ENCODE measurements at regions not wholly inside any gene's neighbourhood (a gene's known extent, or its start where the extent isn't known, plus 50 kb on each side); places are given as distances from the start of the nearest gene placed in this dataset.

DNA sequence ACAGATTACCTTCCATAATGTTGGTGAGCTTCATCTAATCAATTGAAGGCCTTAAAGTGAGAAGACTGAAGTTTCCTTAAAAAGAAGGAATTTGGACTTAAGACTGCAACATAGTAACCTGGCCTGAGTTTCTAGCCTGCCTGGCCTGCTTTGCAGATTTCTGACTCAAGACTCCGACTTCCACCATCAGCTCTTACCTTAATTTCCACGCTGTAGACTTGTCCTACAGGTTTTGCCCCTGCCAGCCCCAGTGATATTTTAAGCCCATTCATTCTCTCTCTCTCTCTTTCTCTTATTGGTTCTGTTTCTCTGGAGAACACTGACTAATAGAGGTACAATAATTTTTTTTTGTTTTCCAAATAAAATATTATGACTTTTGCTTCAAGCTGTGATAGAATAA lies 862.3 kb upstream of the GHITM start:
- H3K9me3 ChIP-seq (ENCODE audit: control insufficient read depth in 1 of 2, insufficient read depth in 1 of 2, low read depth in 1 of 2, low read length in 2 of 2) = peaks cover 5 to 8% of the 10 kb centered on the region in 2 experiments; a peak in 2 of 4 replicates
- H3K4me2 ChIP-seq (ENCODE audit: low read length) = no peak overlapping the region
- intact Hi-C loops (cut with micrococcal nuclease) = no loop called here
- DNase-seq (ENCODE audit: low read depth, low spot score) (no peak), ATAC-seq (no peak)
- ChIA-PET RAD21 (ENCODE audit: low non-redundant PET in 1 of 2, low total read pairs in 2 of 2, uncharacterized antibody in 2 of 2, unreplicated experiment in 2 of 2) (no interaction called here), POLR2A (no interaction called here), CTCF (no interaction called here)
- H3K4me1 ChIP-seq (ENCODE audit: control insufficient read depth in 1 of 2, insufficient read depth in 2 of 2, low read length in 2 of 2) = no peaks in the 10 kb centered on the region
- no peak overlapping the region for H3K27ac ChIP-seq (ENCODE audit: low read depth, low read length)
- TF ChIP-seq SRF (IDR thresholded peaks at IDR 0.05; ENCODE audit: low read depth) (no peak), TCF7L2 (IDR thresholded peaks at IDR 0.05; ENCODE audit: borderline replicate concordance, extremely low read depth, insufficient read depth, insufficient read length) (no peak), CBX3 (IDR thresholded peaks at IDR 0.05; ENCODE audit: low read depth) (no peak), POLR2AphosphoS5 (IDR thresholded peaks at IDR 0.05; ENCODE audit: low read depth, low read length) (no peak), ZBTB33 (IDR thresholded peaks at IDR 0.05; ENCODE audit: extremely low read depth, insufficient replicate concordance, low read length) (no peak)
- BruUV-seq (replicated peaks) = no TSS peak
- no peaks in the 10 kb centered on the region for H4K20me1 ChIP-seq (ENCODE audit: insufficient read depth)
- no peaks in the 10 kb centered on the region for H3K36me3 ChIP-seq (ENCODE audit: control insufficient read depth in 1 of 2, insufficient read depth in 2 of 2, low read length in 2 of 2)
- no peaks in the 10 kb centered on the region for H3K27me3 ChIP-seq (ENCODE audit: insufficient read depth, low read length)
- no peaks in the 10 kb centered on the region for H3K79me2 ChIP-seq (ENCODE audit: insufficient read depth, low read length)
- H2AFZ ChIP-seq (ENCODE audit: low read depth, low read length, poor library complexity, severe bottlenecking) = no peak overlapping the region
- no peak overlapping the region for H3K9ac ChIP-seq (ENCODE audit: low read length)
- H3K9me2 ChIP-seq (ENCODE audit: insufficient read depth) = no peaks in the 10 kb centered on the region
- no peak overlapping the region for H3K4me3 ChIP-seq (replicated peaks in 1 of 2; ENCODE audit: low read depth in 1 of 2, low read length in 2 of 2)

- no peak overlapping the region for H3K27ac ChIP-seq (ENCODE audit: low read depth, low read length)
- H2AFZ ChIP-seq (ENCODE audit: low read depth, low read length, poor library complexity, severe bottlenecking) = no peak overlapping the region
- H3K4me1 ChIP-seq (ENCODE audit: control insufficient read depth in 1 of 2, insufficient read depth in 2 of 2, low read length in 2 of 2) = no peaks in the 10 kb centered on the region
- H3K36me3 ChIP-seq (ENCODE audit: control insufficient read depth in 1 of 2, insufficient read depth in 2 of 2, low read length in 2 of 2) = no peaks in the 10 kb centered on the region
- H3K27me3 ChIP-seq (ENCODE audit: insufficient read depth, low read length) = no peaks in the 10 kb centered on the region
- H3K79me2 ChIP-seq (ENCODE audit: insufficient read depth, low read length) = no peaks in the 10 kb centered on the region
- POLR2A ChIA-PET = no interaction called here
- no peaks in the 10 kb centered on the region for H4K20me1 ChIP-seq (ENCODE audit: insufficient read depth)
- no peak overlapping the region for H3K4me3 ChIP-seq (replicated peaks in 1 of 2; ENCODE audit: low read depth in 1 of 2, low read length in 2 of 2)
- peaks cover 0 to 3% of the 10 kb centered on the region in 2 experiments; a peak in 2 of 4 replicates for H3K9me3 ChIP-seq (ENCODE audit: control insufficient read depth in 1 of 2, insufficient read depth in 1 of 2, low read depth in 1 of 2, low read length in 2 of 2)
- ATAC-seq = no peak
- no peaks in the 10 kb centered on the region for H3K9me2 ChIP-seq (ENCODE audit: insufficient read depth)
- intact Hi-C loops (cut with micrococcal nuclease) = no loop called here
- no peak overlapping the region for H3K9ac ChIP-seq (ENCODE audit: low read length)
- no peak overlapping the region for H3K4me2 ChIP-seq (ENCODE audit: low read length)
- RAD21 ChIA-PET (ENCODE audit: low non-redundant PET in 1 of 2, low total read pairs in 2 of 2, uncharacterized antibody in 2 of 2, unreplicated experiment in 2 of 2) = no interaction called here
- no TSS peak for BruUV-seq (replicated peaks)
- no peak for DNase-seq (ENCODE audit: low read depth, low spot score)
- CTCF ChIA-PET = no interaction called here
- TF ChIP-seq SP1 (IDR thresholded peaks at IDR 0.05; ENCODE audit: low read depth) (no peak), ELF1 (IDR thresholded peaks at IDR 0.05; ENCODE audit: borderline replicate concordance, low read depth) (no peak), JUND (IDR thresholded peaks at IDR 0.05) (no peak), RAD21 (IDR thresholded peaks at IDR 0.05; ENCODE audit: low read depth) (no peak), ZFX (IDR thresholded peaks at IDR 0.05) (no peak), YY1 (IDR thresholded peaks at IDR 0.05; ENCODE audit: extremely low read depth, insufficient replicate concordance, low read depth, low read length) (no peak), ZNF274 (IDR thresholded peaks at IDR 0.05; ENCODE audit: low read depth, low read length) (no peak), SRF (IDR thresholded peaks at IDR 0.05; ENCODE audit: low read depth) (no peak), CBX3 (IDR thresholded peaks at IDR 0.05; ENCODE audit: low read depth) (no peak), SIN3A (IDR thresholded peaks at IDR 0.05; ENCODE audit: low read depth) (no peak), REST (IDR thresholded peaks at IDR 0.05; ENCODE audit: low read depth) (no peak)
- TF ChIP-seq, protein P1, sequence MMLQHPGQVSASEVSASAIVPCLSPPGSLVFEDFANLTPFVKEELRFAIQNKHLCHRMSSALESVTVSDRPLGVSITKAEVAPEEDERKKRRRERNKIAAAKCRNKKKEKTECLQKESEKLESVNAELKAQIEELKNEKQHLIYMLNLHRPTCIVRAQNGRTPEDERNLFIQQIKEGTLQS (IDR thresholded peaks at IDR 0.05) = no peak
- TF ChIP-seq, protein P2, sequence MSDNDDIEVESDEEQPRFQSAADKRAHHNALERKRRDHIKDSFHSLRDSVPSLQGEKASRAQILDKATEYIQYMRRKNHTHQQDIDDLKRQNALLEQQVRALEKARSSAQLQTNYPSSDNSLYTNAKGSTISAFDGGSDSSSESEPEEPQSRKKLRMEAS (IDR thresholded peaks at IDR 0.05) = no peak
Observed at GRCh38 chr10:83283151-83283550, 856.2 kb upstream of the GHITM start.

All from HCT116 (cell line).